ENCODE measurements at regions not wholly inside any gene's neighbourhood (a gene's known extent, or its start where the extent isn't known, plus 50 kb on each side); places are given as distances from the start of the nearest gene placed in this dataset.
A peak's percentile ranks its signal among the peaks of the same experiment; 100 is the strongest.

DNA sequence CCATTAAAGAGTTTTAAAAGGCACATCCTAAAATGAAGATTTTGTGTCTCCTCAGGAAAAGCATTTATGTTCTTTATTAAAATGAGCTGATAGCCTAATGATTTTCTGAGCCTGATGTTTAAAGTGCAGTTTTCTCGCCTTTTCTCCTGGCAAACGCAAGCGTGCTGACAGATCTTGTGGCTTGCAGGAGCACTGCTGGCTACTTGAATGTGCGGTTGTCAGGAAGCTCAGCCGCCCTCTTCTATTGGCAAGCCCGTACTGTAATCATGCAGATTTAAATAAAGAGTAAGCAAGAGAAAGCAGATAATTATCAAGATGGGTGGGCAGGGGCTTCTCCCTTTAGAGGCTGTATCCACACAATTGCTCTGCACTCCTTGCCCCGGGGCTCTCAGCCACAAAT is 139.5 kb upstream of the SPHKAP start:
- no peak for ATAC-seq
- no peak for TF ChIP-seq ZFP30 (CRISPR knock-in tag; IDR thresholded peaks at IDR 0.05)
- no peak for TF ChIP-seq ZNF565 (CRISPR knock-in tag; conservative IDR thresholded peaks at IDR 0.05; ENCODE audit: low read depth)
- no peak for TF ChIP-seq RARB (CRISPR knock-in tag; IDR thresholded peaks at IDR 0.05)
- no peak for TF ChIP-seq ESRRG (CRISPR knock-in tag; IDR thresholded peaks at IDR 0.05)
- TF ChIP-seq, protein P1, sequence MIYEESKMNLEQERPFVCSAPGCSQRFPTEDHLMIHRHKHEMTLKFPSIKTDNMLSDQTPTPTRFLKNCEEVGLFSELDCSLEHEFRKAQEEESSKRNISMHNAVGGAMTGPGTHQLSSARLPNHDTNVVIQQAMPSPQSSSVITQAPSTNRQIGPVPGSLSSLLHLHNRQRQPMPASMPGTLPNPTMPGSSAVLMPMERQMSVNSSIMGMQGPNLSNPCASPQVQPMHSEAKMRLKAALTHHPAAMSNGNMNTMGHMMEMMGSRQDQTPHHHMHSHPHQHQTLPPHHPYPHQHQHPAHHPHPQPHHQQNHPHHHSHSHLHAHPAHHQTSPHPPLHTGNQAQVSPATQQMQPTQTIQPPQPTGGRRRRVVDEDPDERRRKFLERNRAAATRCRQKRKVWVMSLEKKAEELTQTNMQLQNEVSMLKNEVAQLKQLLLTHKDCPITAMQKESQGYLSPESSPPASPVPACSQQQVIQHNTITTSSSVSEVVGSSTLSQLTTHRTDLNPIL (CRISPR knock-in tag; IDR thresholded peaks at IDR 0.05; ENCODE audit: low read depth) = no peak
- TF ChIP-seq ZNF8 (CRISPR knock-in tag; IDR thresholded peaks at IDR 0.05) = no peak
- no peak for TF ChIP-seq ARNTL (CRISPR knock-in tag; IDR thresholded peaks at IDR 0.05; ENCODE audit: borderline replicate concordance, low read depth)
- TF ChIP-seq GLIS3 (CRISPR knock-in tag; IDR thresholded peaks at IDR 0.05) = no peak
- TF ChIP-seq, protein P2, sequence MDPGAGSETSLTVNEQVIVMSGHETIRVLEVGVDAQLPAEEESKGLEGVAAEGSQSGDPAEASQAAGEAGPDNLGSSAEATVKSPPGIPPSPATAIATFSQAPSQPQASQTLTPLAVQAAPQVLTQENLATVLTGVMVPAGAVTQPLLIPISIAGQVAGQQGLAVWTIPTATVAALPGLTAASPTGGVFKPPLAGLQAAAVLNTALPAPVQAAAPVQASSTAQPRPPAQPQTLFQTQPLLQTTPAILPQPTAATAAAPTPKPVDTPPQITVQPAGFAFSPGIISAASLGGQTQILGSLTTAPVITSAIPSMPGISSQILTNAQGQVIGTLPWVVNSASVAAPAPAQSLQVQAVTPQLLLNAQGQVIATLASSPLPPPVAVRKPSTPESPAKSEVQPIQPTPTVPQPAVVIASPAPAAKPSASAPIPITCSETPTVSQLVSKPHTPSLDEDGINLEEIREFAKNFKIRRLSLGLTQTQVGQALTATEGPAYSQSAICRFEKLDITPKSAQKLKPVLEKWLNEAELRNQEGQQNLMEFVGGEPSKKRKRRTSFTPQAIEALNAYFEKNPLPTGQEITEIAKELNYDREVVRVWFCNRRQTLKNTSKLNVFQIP (CRISPR knock-in tag; IDR thresholded peaks at IDR 0.05; ENCODE audit: borderline replicate concordance, low read depth) = no peak
- TF ChIP-seq CSDC2 (CRISPR knock-in tag; IDR thresholded peaks at IDR 0.05) = no peak
- TF ChIP-seq TOX (CRISPR knock-in tag; IDR thresholded peaks at IDR 0.05; ENCODE audit: borderline replicate concordance) = no peak
- no peak for TF ChIP-seq ZC3H10 (CRISPR knock-in tag; IDR thresholded peaks at IDR 0.05)
- TF ChIP-seq, protein P3, sequence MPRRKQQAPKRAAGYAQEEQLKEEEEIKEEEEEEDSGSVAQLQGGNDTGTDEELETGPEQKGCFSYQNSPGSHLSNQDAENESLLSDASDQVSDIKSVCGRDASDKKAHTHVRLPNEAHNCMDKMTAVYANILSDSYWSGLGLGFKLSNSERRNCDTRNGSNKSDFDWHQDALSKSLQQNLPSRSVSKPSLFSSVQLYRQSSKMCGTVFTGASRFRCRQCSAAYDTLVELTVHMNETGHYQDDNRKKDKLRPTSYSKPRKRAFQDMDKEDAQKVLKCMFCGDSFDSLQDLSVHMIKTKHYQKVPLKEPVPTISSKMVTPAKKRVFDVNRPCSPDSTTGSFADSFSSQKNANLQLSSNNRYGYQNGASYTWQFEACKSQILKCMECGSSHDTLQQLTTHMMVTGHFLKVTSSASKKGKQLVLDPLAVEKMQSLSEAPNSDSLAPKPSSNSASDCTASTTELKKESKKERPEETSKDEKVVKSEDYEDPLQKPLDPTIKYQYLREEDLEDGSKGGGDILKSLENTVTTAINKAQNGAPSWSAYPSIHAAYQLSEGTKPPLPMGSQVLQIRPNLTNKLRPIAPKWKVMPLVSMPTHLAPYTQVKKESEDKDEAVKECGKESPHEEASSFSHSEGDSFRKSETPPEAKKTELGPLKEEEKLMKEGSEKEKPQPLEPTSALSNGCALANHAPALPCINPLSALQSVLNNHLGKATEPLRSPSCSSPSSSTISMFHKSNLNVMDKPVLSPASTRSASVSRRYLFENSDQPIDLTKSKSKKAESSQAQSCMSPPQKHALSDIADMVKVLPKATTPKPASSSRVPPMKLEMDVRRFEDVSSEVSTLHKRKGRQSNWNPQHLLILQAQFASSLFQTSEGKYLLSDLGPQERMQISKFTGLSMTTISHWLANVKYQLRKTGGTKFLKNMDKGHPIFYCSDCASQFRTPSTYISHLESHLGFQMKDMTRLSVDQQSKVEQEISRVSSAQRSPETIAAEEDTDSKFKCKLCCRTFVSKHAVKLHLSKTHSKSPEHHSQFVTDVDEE (CRISPR knock-in tag; IDR thresholded peaks at IDR 0.05) = no peak
- TF ChIP-seq, protein P4, sequence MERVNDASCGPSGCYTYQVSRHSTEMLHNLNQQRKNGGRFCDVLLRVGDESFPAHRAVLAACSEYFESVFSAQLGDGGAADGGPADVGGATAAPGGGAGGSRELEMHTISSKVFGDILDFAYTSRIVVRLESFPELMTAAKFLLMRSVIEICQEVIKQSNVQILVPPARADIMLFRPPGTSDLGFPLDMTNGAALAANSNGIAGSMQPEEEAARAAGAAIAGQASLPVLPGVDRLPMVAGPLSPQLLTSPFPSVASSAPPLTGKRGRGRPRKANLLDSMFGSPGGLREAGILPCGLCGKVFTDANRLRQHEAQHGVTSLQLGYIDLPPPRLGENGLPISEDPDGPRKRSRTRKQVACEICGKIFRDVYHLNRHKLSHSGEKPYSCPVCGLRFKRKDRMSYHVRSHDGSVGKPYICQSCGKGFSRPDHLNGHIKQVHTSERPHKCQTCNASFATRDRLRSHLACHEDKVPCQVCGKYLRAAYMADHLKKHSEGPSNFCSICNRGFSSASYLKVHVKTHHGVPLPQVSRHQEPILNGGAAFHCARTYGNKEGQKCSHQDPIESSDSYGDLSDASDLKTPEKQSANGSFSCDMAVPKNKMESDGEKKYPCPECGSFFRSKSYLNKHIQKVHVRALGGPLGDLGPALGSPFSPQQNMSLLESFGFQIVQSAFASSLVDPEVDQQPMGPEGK (CRISPR knock-in tag; IDR thresholded peaks at IDR 0.05; ENCODE audit: borderline replicate concordance) = no peak
- TF ChIP-seq OSR1 (CRISPR knock-in tag; IDR thresholded peaks at IDR 0.05) = no peak

DNA sequence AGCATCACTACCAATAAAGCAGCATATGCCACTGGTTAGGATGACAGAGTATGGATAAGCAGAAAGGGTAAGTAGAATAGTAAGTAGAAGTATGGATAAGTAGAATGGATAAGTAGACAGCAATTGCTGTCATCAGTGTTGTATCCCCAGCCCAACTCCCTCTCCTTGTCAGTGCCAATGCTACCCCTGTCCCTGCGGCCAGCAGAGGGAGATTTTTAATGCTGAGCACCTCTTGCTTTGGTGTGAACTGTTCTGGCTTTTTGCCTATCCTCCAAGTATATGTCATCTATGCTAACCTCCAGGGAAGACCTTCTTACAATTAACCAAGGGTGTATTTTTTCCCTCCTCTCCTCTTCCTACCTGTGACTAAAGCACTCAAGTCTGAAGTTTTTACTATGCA is 136.7 kb upstream of the SPHKAP start:
- TF ChIP-seq TCF4 (CRISPR knock-in tag; IDR thresholded peaks at IDR 0.05; ENCODE audit: borderline replicate concordance) = no peak
- TF ChIP-seq RARB (CRISPR knock-in tag; IDR thresholded peaks at IDR 0.05) = no peak
- no peak for TF ChIP-seq CSDC2 (CRISPR knock-in tag; IDR thresholded peaks at IDR 0.05)
- TF ChIP-seq, protein P2 (CRISPR knock-in tag; IDR thresholded peaks at IDR 0.05; ENCODE audit: borderline replicate concordance, low read depth) = no peak
- TF ChIP-seq, protein P3 (CRISPR knock-in tag; IDR thresholded peaks at IDR 0.05) = no peak
- TF ChIP-seq GLIS3 (CRISPR knock-in tag; IDR thresholded peaks at IDR 0.05) = no peak
- peak; percentile 88 for ATAC-seq

DNA sequence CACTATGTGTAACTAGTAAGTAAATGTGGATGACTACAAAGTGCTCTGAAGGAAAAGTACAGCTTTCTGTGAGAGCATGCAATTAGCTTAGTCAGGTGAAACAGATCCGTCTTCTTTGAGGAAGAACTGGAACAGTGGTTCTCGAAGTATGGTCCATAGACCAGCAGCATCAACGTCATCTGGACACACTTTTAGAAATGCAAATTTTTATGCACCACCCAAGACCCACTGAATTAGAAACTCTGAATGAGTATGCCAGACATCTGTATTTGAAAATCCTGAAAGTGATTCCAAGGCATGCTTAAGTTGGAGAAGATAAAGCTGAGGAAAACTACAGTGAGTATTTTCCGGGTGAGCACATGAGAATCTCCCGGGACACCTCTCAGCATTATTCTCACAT is 130.7 kb upstream of the SPHKAP start:
- ATAC-seq = no peak
- TF ChIP-seq, protein P2 (CRISPR knock-in tag; IDR thresholded peaks at IDR 0.05; ENCODE audit: borderline replicate concordance, low read depth) = no peak
- TF ChIP-seq ISL1 (CRISPR knock-in tag; IDR thresholded peaks at IDR 0.05) (no peak), ZNF8 (CRISPR knock-in tag; IDR thresholded peaks at IDR 0.05) (no peak), OSR1 (CRISPR knock-in tag; IDR thresholded peaks at IDR 0.05) (no peak), ZFP30 (CRISPR knock-in tag; IDR thresholded peaks at IDR 0.05) (no peak), ESRRG (CRISPR knock-in tag; IDR thresholded peaks at IDR 0.05) (no peak), ZNF565 (CRISPR knock-in tag; conservative IDR thresholded peaks at IDR 0.05; ENCODE audit: low read depth) (no peak), SNAI2 (CRISPR knock-in tag; IDR thresholded peaks at IDR 0.05) (no peak), BACH2 (CRISPR knock-in tag; IDR thresholded peaks at IDR 0.05; ENCODE audit: borderline replicate concordance) (no peak)
- TF ChIP-seq, protein P3 (CRISPR knock-in tag; IDR thresholded peaks at IDR 0.05) = no peak

All from SK-N-SH treated with all-trans-retinoic acid at 6 μM for 48 hours (cell line).